A549 (cell line): ENCODE measurements at regions not wholly inside any gene's neighbourhood (a gene's known extent, or its start where the extent isn't known, plus 50 kb on each side); places are given as distances from the start of the nearest gene placed in this dataset.

Experiments
- ATAC-seq, 2 experiments: fragments of 200-7000 bp in 1 of 2; fragments of >200 bp in 1 of 2; cut with Nextera tagmentation in 1 of 2; cut with Tn5 transposase in 1 of 2; 3 replicates each; pipeline versions ENCODE4 v1.8.0 to v1.9.1; 2018 to 2020; ENCODE audit warnings: mild to moderate bottlenecking in 1 of 2, moderate library complexity in 1 of 2
- CTCF ChIA-PET: fragments of 300-600 bp; sonication (Branson Sonifier 250); formaldehyde crosslinking; extraction: SDS; loops from one replicate; lab custom pipeline; 2021; ENCODE audit warnings: antibody characterized with exemption, inconsistent platforms; lab: Yijun Ruan, JAX
- POLR2A ChIA-PET: fragments of 350-600 bp; formaldehyde crosslinking; extraction: SDS; loops from one replicate; lab custom pipeline; 2021; ENCODE audit warnings: antibody characterized with exemption, inconsistent platforms; lab: Yijun Ruan, JAX
- DNase-seq, 2 experiments: peaks; one replicate each; pipeline versions ENCODE4 v3.0.0 to v3.0.0-alpha.2; 2011 to 2016; ENCODE audit warnings: low read depth in 1 of 2, low spot score in 1 of 2
- FAIRE-seq: peaks from 2 replicates; lab custom pipeline; 2011; peaks lifted over from hg19 to GRCh38; lab: Jason Lieb, UNC
- H3K27ac ChIP-seq, 2 experiments: fragments of >200 bp; sonication (Bioruptor Twin); formaldehyde crosslinking; 3 replicates each; pipeline ENCODE4 v1.5.1; 2016 to 2017
- H3K4me1 ChIP-seq: fragments of >200 bp; sonication (Bioruptor Twin); formaldehyde crosslinking; 3 replicates; pipeline ENCODE4 v1.6.1; 2016
- H3K4me2 ChIP-seq: fragments of >200 bp; sonication (Bioruptor Twin); formaldehyde crosslinking; 3 replicates; pipeline ENCODE4 v1.6.1; 2016
- H3K4me3 ChIP-seq: fragments of >200 bp; sonication (Bioruptor Twin); formaldehyde crosslinking; 3 replicates; pipeline ENCODE4 v1.5.1; 2016
- H3K9me3 ChIP-seq: fragments of >200 bp; sonication (Bioruptor Twin); formaldehyde crosslinking; 3 replicates; pipeline ENCODE4 v1.6.1; 2016
- BHLHE40 ChIP-seq: IDR thresholded peaks from 2 replicates; pipeline ENCODE4 v1.6.1; 2012; ENCODE audit warnings: low read depth, low read length, inconsistent platforms
- CEBPB ChIP-seq, 2 experiments: fragments of >200 bp in 1 of 2; sonication (Bioruptor Twin) in 1 of 2; formaldehyde crosslinking in 1 of 2; IDR thresholded peaks; 2 replicates each; pipeline ENCODE4 v1.6.1; 2012 to 2016
- CHD2 ChIP-seq: fragments of 150-350 bp; IDR thresholded peaks from 2 replicates; pipeline ENCODE4 v1.6.1; 2014; ENCODE audit warnings: low read length; ENCODE audit not compliant: partially characterized antibody
- EHF ChIP-seq: fragments of 250-450 bp; sonication (Bioruptor Pico); IDR thresholded peaks from 2 replicates; pipeline ENCODE4 v1.5.0; 2020; ENCODE audit warnings: mild to moderate bottlenecking
- EHMT2 ChIP-seq: fragments of 200-600 bp; sonication (generic); IDR thresholded peaks from 2 replicates; pipeline ENCODE4 v1.6.1; 2016; ENCODE audit warnings: antibody characterized with exemption, low read depth, mild to moderate bottlenecking, moderate library complexity
- ESRRA ChIP-seq: fragments of 150-350 bp; IDR thresholded peaks from 2 replicates; pipeline ENCODE4 v1.6.1; 2014; ENCODE audit warnings: mild to moderate bottlenecking, low read length, borderline replicate concordance
- FOSB ChIP-seq: fragments of 250-450 bp; sonication (Bioruptor Pico); IDR thresholded peaks from 2 replicates; pipeline ENCODE4 v1.5.0; 2020; ENCODE audit warnings: mild to moderate bottlenecking, moderate library complexity
- GATA3 ChIP-seq: IDR thresholded peaks from 2 replicates; pipeline ENCODE4 v1.6.1; 2012; ENCODE audit warnings: borderline replicate concordance
- HDAC2 ChIP-seq: fragments of 200-600 bp; sonication (generic); IDR thresholded peaks from 2 replicates; pipeline ENCODE4 v1.6.1; 2016
- HOXA7 ChIP-seq: fragments of 250-450 bp; sonication (Bioruptor Pico); IDR thresholded peaks from 2 replicates; pipeline ENCODE4 v1.5.0; 2020; ENCODE audit warnings: mild to moderate bottlenecking, moderate library complexity
- HOXB13 ChIP-seq: fragments of 250-450 bp; sonication (Bioruptor Pico); IDR thresholded peaks from 2 replicates; pipeline ENCODE4 v1.5.0; 2020; ENCODE audit warnings: low read depth, mild to moderate bottlenecking, moderate library complexity
- JUN ChIP-seq, 2 experiments: fragments of >200 bp; sonication (Bioruptor Twin); formaldehyde crosslinking; IDR thresholded peaks; 2 replicates in 1 of 2; 3 replicates in 1 of 2; pipeline ENCODE4 v1.6.1; 2016 to 2017
- KDM1A ChIP-seq: fragments of 200-600 bp; sonication (generic); IDR thresholded peaks from 2 replicates; pipeline ENCODE4 v1.6.1; 2016; ENCODE audit warnings: low read depth, mild to moderate bottlenecking
- MAFK ChIP-seq: fragments of 450-650 bp; IDR thresholded peaks from 2 replicates; pipeline ENCODE4 v1.6.1; 2014; ENCODE audit not compliant: partially characterized antibody
- NFE2L2 ChIP-seq: fragments of 150-350 bp; conservative IDR thresholded peaks from 2 replicates; pipeline ENCODE4 v1.6.1; 2014; ENCODE audit warnings: low read length
- PHF8 ChIP-seq: fragments of 200-600 bp; sonication (generic); IDR thresholded peaks from 2 replicates; pipeline ENCODE4 v1.6.1; 2016; ENCODE audit warnings: low read depth, mild to moderate bottlenecking, antibody characterized with exemption, moderate library complexity, borderline replicate concordance
- POLR2A ChIP-seq: IDR thresholded peaks from 2 replicates; pipeline ENCODE4 v1.6.1; 2012; ENCODE audit warnings: mild to moderate bottlenecking, low read length
- RAD21 ChIP-seq, 2 experiments: fragments of >200 bp in 1 of 2; sonication (Bioruptor Twin) in 1 of 2; formaldehyde crosslinking in 1 of 2; IDR thresholded peaks in 1 of 2; conservative IDR thresholded peaks in 1 of 2; 2 replicates in 1 of 2; 3 replicates in 1 of 2; pipeline ENCODE4 v1.6.1; 2012 to 2018; ENCODE audit warnings: inconsistent platforms in 1 of 2
- RARB ChIP-seq: fragments of 250-450 bp; sonication (Bioruptor Pico); IDR thresholded peaks from 2 replicates; pipeline ENCODE4 v1.8.0; 2021; ENCODE audit warnings: mild to moderate bottlenecking, moderate library complexity
- RNF2 ChIP-seq: fragments of 200-600 bp; sonication (generic); IDR thresholded peaks from 2 replicates; pipeline ENCODE4 v1.6.1; 2016; ENCODE audit warnings: low read depth, mild to moderate bottlenecking, antibody characterized with exemption, moderate library complexity, borderline replicate concordance
- SMC3 ChIP-seq: fragments of >200 bp; sonication (Bioruptor Twin); formaldehyde crosslinking; IDR thresholded peaks from 3 replicates; pipeline ENCODE4 v1.6.1; 2018; ENCODE audit warnings: inconsistent platforms
- SREBF2 ChIP-seq: fragments of 450-650 bp; IDR thresholded peaks from 2 replicates; pipeline ENCODE4 v1.6.1; 2014; ENCODE audit warnings: mild to moderate bottlenecking, moderate library complexity
- ZC3H11A ChIP-seq: fragments of 450-650 bp; IDR thresholded peaks from 2 replicates; pipeline ENCODE4 v1.6.1; 2014; ENCODE audit warnings: antibody characterized with exemption, mild to moderate bottlenecking
- ZFP36 ChIP-seq: fragments of 450-650 bp; IDR thresholded peaks from 2 replicates; pipeline ENCODE4 v1.6.1; 2014; ENCODE audit warnings: borderline replicate concordance; ENCODE audit not compliant: partially characterized antibody
- ZSCAN20 ChIP-seq: fragments of 250-450 bp; sonication (Bioruptor Pico); IDR thresholded peaks from 2 replicates; pipeline ENCODE4 v1.8.0; 2022; ENCODE audit warnings: mild to moderate bottlenecking, moderate library complexity
- WGBS: methylation state at CpG from one replicate; pipeline ENCODE4 v1.1.6; 2017; ENCODE audit errors: missing lambda C conversion rate; 5-methylcytosine and 5-hydroxymethylcytosine counted together
- TF ChIP-seq, protein P1 (sequence below): fragments of 250-450 bp; sonication (Bioruptor Pico); IDR thresholded peaks from 2 replicates; pipeline ENCODE4 v1.5.0; 2021; ENCODE audit warnings: mild to moderate bottlenecking, moderate library complexity, borderline replicate concordance
- TF ChIP-seq, protein P2 (sequence below): fragments of >200 bp; sonication (Bioruptor Twin); formaldehyde crosslinking; IDR thresholded peaks from 2 replicates; pipeline ENCODE4 v1.6.1; 2016

- no peak for FAIRE-seq
- no peaks in the 10 kb centered on the region for H3K9me3 ChIP-seq
- WGBS, result 21% methylated on average over 4 of the region's 4 CpGs
- ChIA-PET POLR2A (no interaction called here), CTCF (no interaction called here)
- H3K27ac ChIP-seq, result no peak overlapping the region
- H3K4me1 ChIP-seq, result no peaks in the 10 kb centered on the region
- TF ChIP-seq EHF (CRISPR knock-in tag), result no peak
- TF ChIP-seq, protein P1, sequence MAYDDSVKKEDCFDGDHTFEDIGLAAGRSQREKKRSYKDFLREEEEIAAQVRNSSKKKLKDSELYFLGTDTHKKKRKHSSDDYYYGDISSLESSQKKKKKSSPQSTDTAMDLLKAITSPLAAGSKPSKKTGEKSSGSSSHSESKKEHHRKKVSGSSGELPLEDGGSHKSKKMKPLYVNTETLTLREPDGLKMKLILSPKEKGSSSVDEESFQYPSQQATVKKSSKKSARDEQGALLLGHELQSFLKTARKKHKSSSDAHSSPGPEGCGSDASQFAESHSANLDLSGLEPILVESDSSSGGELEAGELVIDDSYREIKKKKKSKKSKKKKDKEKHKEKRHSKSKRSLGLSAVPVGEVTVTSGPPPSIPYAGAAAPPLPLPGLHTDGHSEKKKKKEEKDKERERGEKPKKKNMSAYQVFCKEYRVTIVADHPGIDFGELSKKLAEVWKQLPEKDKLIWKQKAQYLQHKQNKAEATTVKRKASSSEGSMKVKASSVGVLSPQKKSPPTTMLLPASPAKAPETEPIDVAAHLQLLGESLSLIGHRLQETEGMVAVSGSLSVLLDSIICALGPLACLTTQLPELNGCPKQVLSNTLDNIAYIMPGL (CRISPR knock-in tag), result no peak
- no peak for TF ChIP-seq CEBPB (IDR thresholded peaks at IDR 0.05)
- no peak for TF ChIP-seq ZSCAN20 (CRISPR knock-in tag)
- no peak overlapping the region for H3K4me3 ChIP-seq
- no peak overlapping the region for H3K4me2 ChIP-seq
- no peak for DNase-seq
- no peak for ATAC-seq
Observed at GRCh38 chr18:40738321-40738880, 1216.6 kb upstream of the PIK3C3 start.

DNA sequence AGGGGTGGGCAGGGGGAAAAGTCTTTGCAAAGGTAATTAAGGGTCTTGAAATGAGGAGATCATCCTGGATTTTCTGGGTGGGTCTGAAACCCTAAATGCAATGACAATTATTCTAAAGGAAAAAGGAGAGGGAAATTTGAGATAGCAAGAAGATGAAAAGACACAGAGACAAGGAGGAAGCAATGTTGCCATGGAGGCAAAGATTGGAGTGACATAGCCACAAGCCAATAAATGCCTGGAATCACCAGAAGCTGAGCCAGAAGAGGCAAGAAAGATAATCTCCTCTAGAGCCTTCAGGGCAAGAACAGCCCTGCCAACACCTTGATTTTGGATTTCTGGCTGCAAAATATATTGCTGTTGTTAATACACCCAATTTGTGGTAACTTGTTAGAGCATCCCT lies 1246.3 kb upstream of the PIK3C3 start:
- Histone ChIP-seq H3K4me2 (no peak overlapping the region), H3K4me3 (no peak overlapping the region), H3K9me3 (no peaks in the 10 kb centered on the region), H3K4me1 (no peaks in the 10 kb centered on the region), H3K27ac (no peak overlapping the region)
- ChIA-PET POLR2A (no interaction called here), CTCF (no interaction called here)
- TF ChIP-seq RARB (CRISPR knock-in tag) (no peak), POLR2A (no peak), ZC3H11A (no peak)
- DNase-seq (no peak), ATAC-seq (no peak), FAIRE-seq (no peak)

DNA sequence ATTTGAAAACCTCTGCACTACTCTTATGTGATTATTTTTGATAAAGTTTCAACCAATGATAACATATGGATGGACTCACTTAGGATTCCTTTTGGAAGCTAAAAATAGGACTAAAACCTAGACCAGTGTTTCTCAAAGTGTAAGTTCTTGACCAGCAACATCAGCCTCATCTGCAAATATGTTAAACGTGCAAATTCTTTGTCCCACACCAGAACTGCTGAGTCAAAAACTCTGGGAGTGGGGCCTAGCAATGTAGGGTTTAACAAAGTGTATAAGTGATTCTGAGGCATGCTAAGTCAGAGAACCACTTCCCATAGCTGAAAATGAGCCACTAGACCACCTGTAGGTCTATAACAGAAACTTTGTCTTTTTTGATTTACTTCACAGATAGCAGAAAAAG lies 1247.2 kb upstream of the PIK3C3 start:
- FAIRE-seq (no peak), ATAC-seq (no peak), DNase-seq (no peak)
- TF ChIP-seq SREBF2, result no peak
- TF ChIP-seq JUN (IDR thresholded peaks at IDR 0.05), result no peak
- TF ChIP-seq HOXA7 (CRISPR knock-in tag), result no peak
- TF ChIP-seq FOSB (CRISPR knock-in tag), result no peak
- TF ChIP-seq ESRRA, result no peak
- TF ChIP-seq CHD2, result no peak
- no peak for TF ChIP-seq GATA3
- TF ChIP-seq, protein P2, sequence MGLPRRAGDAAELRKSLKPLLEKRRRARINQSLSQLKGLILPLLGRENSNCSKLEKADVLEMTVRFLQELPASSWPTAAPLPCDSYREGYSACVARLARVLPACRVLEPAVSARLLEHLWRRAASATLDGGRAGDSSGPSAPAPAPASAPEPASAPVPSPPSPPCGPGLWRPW, result no peak
- no peak for TF ChIP-seq RNF2
- ChIA-PET POLR2A (no interaction called here), CTCF (no interaction called here)
- WGBS, result 0% methylated on average over 1 of the region's 1 CpG
- Histone ChIP-seq H3K9me3 (no peaks in the 10 kb centered on the region), H3K4me2 (no peak overlapping the region), H3K4me1 (no peaks in the 10 kb centered on the region), H3K4me3 (no peak overlapping the region), H3K27ac (no peak overlapping the region)

- POLR2A ChIA-PET, result no interaction called here
Observed at GRCh38 chr18:40698129-40698528, 1256.9 kb upstream of the PIK3C3 start.

More at GRCh38 chr18:40698129-40698528, 1256.9 kb upstream of the PIK3C3 start:
- DNase-seq, result no peak
- Histone ChIP-seq H3K9me3 (no peaks in the 10 kb centered on the region), H3K4me3 (no peak overlapping the region), H3K27ac (no peak overlapping the region), H3K4me2 (no peak overlapping the region), H3K4me1 (no peaks in the 10 kb centered on the region)
- TF ChIP-seq ESRRA (no peak), ZFP36 (no peak), SMC3 (no peak), PHF8 (no peak), BHLHE40 (no peak), RAD21 (conservative IDR thresholded peaks at IDR 0.05 in 1 of 2, IDR thresholded peaks at IDR 0.05 in 1 of 2) (no peak), NFE2L2 (no peak), RNF2 (no peak), HDAC2 (no peak), EHMT2 (no peak), HOXB13 (CRISPR knock-in tag) (no peak), MAFK (no peak), KDM1A (no peak)
- TF ChIP-seq, protein P1 (CRISPR knock-in tag), result no peak
- TF ChIP-seq, protein P2, result no peak
- CTCF ChIA-PET, result no interaction called here
- FAIRE-seq, result no peak
- ATAC-seq, result no peak
